HCT116 (cell line): ENCODE measurements at regions not wholly inside any gene's neighbourhood (a gene's known extent, or its start where the extent isn't known, plus 50 kb on each side); places are given as distances from the start of the nearest gene placed in this dataset.

ENCODE experiments used
- ATAC-seq: fragments of 200-7000 bp; cut with Tn5 transposase; 2 replicates; pipeline ENCODE4 v1.9.1; 2020; ENCODE audit warnings: mild to moderate bottlenecking, moderate library complexity
- BruUV-seq: library from RNA; stranded (reverse); fragments of 400-500 nt; replicated peaks from 2 replicates; lab custom pipeline; 2021; lab: Mats Ljungman, UMichigan
- CTCF ChIA-PET: fragments of 300-600 bp; sonication (Branson Sonifier 250); formaldehyde crosslinking; loops from one replicate; lab custom pipeline; 2021; ENCODE audit warnings: antibody characterized with exemption; lab: Charles Lee
- POLR2A ChIA-PET: fragments of 300-600, 350-600 bp; sonication (Branson Sonifier 250); formaldehyde crosslinking; loops from one replicate; lab custom pipeline; 2021; ENCODE audit warnings: antibody characterized with exemption; lab: Charles Lee
- RAD21 ChIA-PET, 2 experiments: fragments of 300-600 bp; sonication (Branson Sonifier 250); formaldehyde crosslinking; loops; one replicate each; lab custom pipeline; 2023; ENCODE audit warnings: low total read pairs in 2 of 2; ENCODE audit not compliant: uncharacterized antibody in 2 of 2, unreplicated experiment in 2 of 2, low non-redundant PET in 1 of 2; lab: Charles Lee
- DNase-seq: peaks from one replicate; pipeline ENCODE4 v3.0.0-alpha.2; 2010; ENCODE audit warnings: low read depth, low spot score
- H2AFZ ChIP-seq: fragments of 200-600 bp; shearing (Covaris generic), sonication (generic); 2 replicates; pipeline ENCODE4 v1.6.1; 2017; ENCODE audit warnings: low read depth, mixed run types, mixed read lengths, antibody characterized with exemption, low read length; ENCODE audit not compliant: poor library complexity, severe bottlenecking
- H3K27ac ChIP-seq: 2 replicates; pipeline ENCODE4 v1.5.1; 2012; ENCODE audit warnings: low read depth, low read length
- H3K27me3 ChIP-seq: fragments of 200-600 bp; sonication (generic); 2 replicates; pipeline ENCODE4 v1.6.1; 2016; ENCODE audit warnings: mixed run types, low read length, mixed read lengths; ENCODE audit not compliant: insufficient read depth
- H3K36me3 ChIP-seq, 2 experiments: fragments of 200-500 bp in 1 of 2; fragments of 200-600 bp in 1 of 2; sonication (Bioruptor generic) in 1 of 2; sonication (generic) in 1 of 2; 2 replicates each; pipeline versions ENCODE4 v1.5.1 to v1.6.1; 2014 to 2016; ENCODE audit warnings: low read length in 2 of 2, inconsistent platforms in 1 of 2, mixed read lengths in 1 of 2, mixed run types in 1 of 2; ENCODE audit not compliant: insufficient read depth in 2 of 2, control insufficient read depth in 1 of 2
- H3K4me1 ChIP-seq, 2 experiments: fragments of 200-600 bp in 1 of 2; sonication (generic) in 1 of 2; 2 replicates each; pipeline versions ENCODE4 v1.5.1 to v1.6.1; 2012 to 2017; ENCODE audit warnings: low read length in 2 of 2, inconsistent platforms in 1 of 2, mild to moderate bottlenecking in 1 of 2, mixed read lengths in 1 of 2, mixed run types in 1 of 2, moderate library complexity in 1 of 2; ENCODE audit not compliant: insufficient read depth in 2 of 2, control insufficient read depth in 1 of 2
- H3K4me2 ChIP-seq: fragments of 200-600 bp; sonication (generic); 2 replicates; pipeline ENCODE4 v1.6.1; 2017; ENCODE audit warnings: mixed run types, low read length, mixed read lengths
- H3K4me3 ChIP-seq, 2 experiments: fragments of 200-600 bp in 1 of 2; sonication (generic) in 1 of 2; replicated peaks in 1 of 2; 2 replicates each; pipeline ENCODE4 v1.5.1; 2011 to 2016; ENCODE audit warnings: low read length in 2 of 2, control low read depth in 1 of 2, low read depth in 1 of 2, mild to moderate bottlenecking in 1 of 2, mixed read lengths in 1 of 2, mixed run types in 1 of 2
- H3K79me2 ChIP-seq: fragments of 200-600 bp; sonication (generic); 2 replicates; pipeline ENCODE4 v1.6.1; 2017; ENCODE audit warnings: mild to moderate bottlenecking, mixed run types, low read length, moderate library complexity, mixed read lengths; ENCODE audit not compliant: insufficient read depth
- H3K9ac ChIP-seq: fragments of 200-600 bp; sonication (generic); 2 replicates; pipeline ENCODE4 v1.6.1; 2016; ENCODE audit warnings: low read length, mixed read lengths
- H3K9me2 ChIP-seq: fragments of 200-600 bp; sonication (generic), shearing (Covaris generic); 2 replicates; pipeline ENCODE4 v1.6.1; 2017; ENCODE audit warnings: mixed run types, mild to moderate bottlenecking, moderate library complexity; ENCODE audit not compliant: insufficient read depth
- H3K9me3 ChIP-seq, 2 experiments: fragments of 200-500 bp in 1 of 2; fragments of 200-600 bp in 1 of 2; sonication (Bioruptor generic) in 1 of 2; sonication (generic) in 1 of 2; 2 replicates each; pipeline ENCODE4 v1.6.1; 2014 to 2017; ENCODE audit warnings: low read length in 2 of 2, mixed read lengths in 2 of 2, inconsistent platforms in 1 of 2, low read depth in 1 of 2, mild to moderate bottlenecking in 1 of 2, mixed run types in 1 of 2, moderate library complexity in 1 of 2; ENCODE audit not compliant: control insufficient read depth in 1 of 2, insufficient read depth in 1 of 2
- H4K20me1 ChIP-seq: fragments of 200-600 bp; sonication (generic), shearing (Covaris generic); 2 replicates; pipeline ENCODE4 v1.6.1; 2017; ENCODE audit warnings: mixed run types, mild to moderate bottlenecking, moderate library complexity; ENCODE audit not compliant: insufficient read depth
- CBX3 ChIP-seq: IDR thresholded peaks from 2 replicates; pipeline ENCODE4 v1.6.1; 2012; ENCODE audit warnings: low read depth
- EGR1 ChIP-seq: IDR thresholded peaks from 2 replicates; pipeline ENCODE4 v1.6.1; 2012; ENCODE audit warnings: low read depth
- ELF1 ChIP-seq: IDR thresholded peaks from 2 replicates; pipeline ENCODE4 v1.6.1; 2012; ENCODE audit warnings: low read depth, borderline replicate concordance
- FOSL1 ChIP-seq: IDR thresholded peaks from 2 replicates; pipeline ENCODE4 v1.6.1; 2012; ENCODE audit warnings: low read depth
- POLR2A ChIP-seq: IDR thresholded peaks from 2 replicates; pipeline ENCODE4 v1.7.0; 2011; ENCODE audit warnings: borderline replicate concordance; ENCODE audit not compliant: insufficient read depth, insufficient read length; ENCODE audit errors: extremely low read depth
- SIN3A ChIP-seq: IDR thresholded peaks from 2 replicates; pipeline ENCODE4 v1.6.1; 2012; ENCODE audit warnings: low read depth
- SP1 ChIP-seq: IDR thresholded peaks from 2 replicates; pipeline ENCODE4 v1.6.1; 2012; ENCODE audit warnings: low read depth
- SRF ChIP-seq: IDR thresholded peaks from 2 replicates; pipeline ENCODE4 v1.6.1; 2012; ENCODE audit warnings: low read depth
- TCF7L2 ChIP-seq: IDR thresholded peaks from 2 replicates; pipeline ENCODE4 v1.7.0; 2011; ENCODE audit warnings: borderline replicate concordance, inconsistent platforms; ENCODE audit not compliant: insufficient read depth, insufficient read length; ENCODE audit errors: extremely low read depth
- YY1 ChIP-seq: IDR thresholded peaks from 2 replicates; pipeline ENCODE4 v1.6.1; 2011; ENCODE audit warnings: low read length, low read depth, moderate library complexity, mild to moderate bottlenecking; ENCODE audit not compliant: insufficient replicate concordance; ENCODE audit errors: extremely low read depth
- ZNF274 ChIP-seq: fragments of 200-500 bp; sonication (Bioruptor generic); IDR thresholded peaks from 2 replicates; pipeline ENCODE4 v1.6.1; 2014; ENCODE audit warnings: mild to moderate bottlenecking, low read depth, low read length, inconsistent platforms
- intact Hi-C: fragments of 100-400 bp; cut with micrococcal nuclease; formaldehyde crosslinking; loops from 2 replicates; pipeline ENCODE4 v1.10.0; 2022
- TF ChIP-seq, protein P1 (sequence below): IDR thresholded peaks from 2 replicates; pipeline ENCODE4 v1.6.1; 2012; ENCODE audit warnings: low read depth
- TF ChIP-seq, protein P2 (sequence below): IDR thresholded peaks from 2 replicates; pipeline ENCODE4 v1.6.1; 2012
- TF ChIP-seq, protein P3 (sequence below), 3 experiments: fragments of 200-600 bp in 1 of 3; sonication (generic) in 1 of 3; IDR thresholded peaks in 2 of 3; conservative IDR thresholded peaks in 1 of 3; 2 replicates each; pipeline ENCODE4 v1.5.1; 2012 to 2017; ENCODE audit warnings: low read depth in 2 of 3, low read length in 2 of 3, antibody characterized with exemption in 1 of 3, borderline replicate concordance in 1 of 3, control low read depth in 1 of 3, mild to moderate bottlenecking in 1 of 3, mixed read lengths in 1 of 3, mixed run types in 1 of 3, moderate library complexity in 1 of 3; ENCODE audit not compliant: insufficient read depth in 1 of 3
- TF ChIP-seq, protein P4 (sequence below): IDR thresholded peaks from 2 replicates; pipeline ENCODE4 v1.6.1; 2011; ENCODE audit warnings: mild to moderate bottlenecking, low read length, moderate library complexity; ENCODE audit not compliant: insufficient replicate concordance; ENCODE audit errors: extremely low read depth
- TF ChIP-seq, protein P5 (sequence below): IDR thresholded peaks from 2 replicates; pipeline ENCODE4 v1.6.1; 2012

DNA sequence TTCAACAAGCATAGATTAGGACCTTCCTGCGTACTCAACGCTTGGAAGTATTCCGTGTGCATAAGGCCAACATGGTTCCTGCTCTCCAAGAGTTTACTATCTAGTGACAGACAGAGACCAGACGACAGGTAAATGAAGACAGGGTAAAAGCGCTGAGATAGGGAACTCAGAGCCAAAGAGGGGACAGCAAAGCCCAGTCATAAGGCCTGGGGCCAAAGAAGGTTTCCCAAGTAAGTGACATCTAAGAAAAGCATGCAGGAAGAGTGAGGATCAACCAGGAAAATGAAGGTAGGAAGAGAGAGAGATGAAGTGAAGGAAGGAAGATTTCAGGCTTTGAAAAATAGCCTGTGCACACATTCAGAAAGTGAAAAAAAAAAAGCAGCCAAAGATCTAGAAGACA lies 76.9 kb upstream of the CDH20 start:
- Histone ChIP-seq H3K4me1 (no peaks in the 10 kb centered on the region), H3K4me2 (no peak overlapping the region), H3K4me3 (no peak overlapping the region), H3K9me3 (no peaks in the 10 kb centered on the region), H3K36me3 (no peaks in the 10 kb centered on the region)
- no peak for ATAC-seq
- CTCF ChIA-PET, result no interaction called here
- TF ChIP-seq, protein P1, sequence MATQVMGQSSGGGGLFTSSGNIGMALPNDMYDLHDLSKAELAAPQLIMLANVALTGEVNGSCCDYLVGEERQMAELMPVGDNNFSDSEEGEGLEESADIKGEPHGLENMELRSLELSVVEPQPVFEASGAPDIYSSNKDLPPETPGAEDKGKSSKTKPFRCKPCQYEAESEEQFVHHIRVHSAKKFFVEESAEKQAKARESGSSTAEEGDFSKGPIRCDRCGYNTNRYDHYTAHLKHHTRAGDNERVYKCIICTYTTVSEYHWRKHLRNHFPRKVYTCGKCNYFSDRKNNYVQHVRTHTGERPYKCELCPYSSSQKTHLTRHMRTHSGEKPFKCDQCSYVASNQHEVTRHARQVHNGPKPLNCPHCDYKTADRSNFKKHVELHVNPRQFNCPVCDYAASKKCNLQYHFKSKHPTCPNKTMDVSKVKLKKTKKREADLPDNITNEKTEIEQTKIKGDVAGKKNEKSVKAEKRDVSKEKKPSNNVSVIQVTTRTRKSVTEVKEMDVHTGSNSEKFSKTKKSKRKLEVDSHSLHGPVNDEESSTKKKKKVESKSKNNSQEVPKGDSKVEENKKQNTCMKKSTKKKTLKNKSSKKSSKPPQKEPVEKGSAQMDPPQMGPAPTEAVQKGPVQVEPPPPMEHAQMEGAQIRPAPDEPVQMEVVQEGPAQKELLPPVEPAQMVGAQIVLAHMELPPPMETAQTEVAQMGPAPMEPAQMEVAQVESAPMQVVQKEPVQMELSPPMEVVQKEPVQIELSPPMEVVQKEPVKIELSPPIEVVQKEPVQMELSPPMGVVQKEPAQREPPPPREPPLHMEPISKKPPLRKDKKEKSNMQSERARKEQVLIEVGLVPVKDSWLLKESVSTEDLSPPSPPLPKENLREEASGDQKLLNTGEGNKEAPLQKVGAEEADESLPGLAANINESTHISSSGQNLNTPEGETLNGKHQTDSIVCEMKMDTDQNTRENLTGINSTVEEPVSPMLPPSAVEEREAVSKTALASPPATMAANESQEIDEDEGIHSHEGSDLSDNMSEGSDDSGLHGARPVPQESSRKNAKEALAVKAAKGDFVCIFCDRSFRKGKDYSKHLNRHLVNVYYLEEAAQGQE, result no peak
- no peak for TF ChIP-seq TCF7L2
- TF ChIP-seq SRF, result no peak
- TF ChIP-seq CBX3, result no peak
- no peak for TF ChIP-seq EGR1
- no peak for TF ChIP-seq SIN3A
- TF ChIP-seq, protein P2, sequence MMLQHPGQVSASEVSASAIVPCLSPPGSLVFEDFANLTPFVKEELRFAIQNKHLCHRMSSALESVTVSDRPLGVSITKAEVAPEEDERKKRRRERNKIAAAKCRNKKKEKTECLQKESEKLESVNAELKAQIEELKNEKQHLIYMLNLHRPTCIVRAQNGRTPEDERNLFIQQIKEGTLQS, result no peak
- no peak for TF ChIP-seq FOSL1
- TF ChIP-seq, protein P3, sequence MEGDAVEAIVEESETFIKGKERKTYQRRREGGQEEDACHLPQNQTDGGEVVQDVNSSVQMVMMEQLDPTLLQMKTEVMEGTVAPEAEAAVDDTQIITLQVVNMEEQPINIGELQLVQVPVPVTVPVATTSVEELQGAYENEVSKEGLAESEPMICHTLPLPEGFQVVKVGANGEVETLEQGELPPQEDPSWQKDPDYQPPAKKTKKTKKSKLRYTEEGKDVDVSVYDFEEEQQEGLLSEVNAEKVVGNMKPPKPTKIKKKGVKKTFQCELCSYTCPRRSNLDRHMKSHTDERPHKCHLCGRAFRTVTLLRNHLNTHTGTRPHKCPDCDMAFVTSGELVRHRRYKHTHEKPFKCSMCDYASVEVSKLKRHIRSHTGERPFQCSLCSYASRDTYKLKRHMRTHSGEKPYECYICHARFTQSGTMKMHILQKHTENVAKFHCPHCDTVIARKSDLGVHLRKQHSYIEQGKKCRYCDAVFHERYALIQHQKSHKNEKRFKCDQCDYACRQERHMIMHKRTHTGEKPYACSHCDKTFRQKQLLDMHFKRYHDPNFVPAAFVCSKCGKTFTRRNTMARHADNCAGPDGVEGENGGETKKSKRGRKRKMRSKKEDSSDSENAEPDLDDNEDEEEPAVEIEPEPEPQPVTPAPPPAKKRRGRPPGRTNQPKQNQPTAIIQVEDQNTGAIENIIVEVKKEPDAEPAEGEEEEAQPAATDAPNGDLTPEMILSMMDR (IDR thresholded peaks at IDR 0.05 in 2 of 3, conservative IDR thresholded peaks at IDR 0.05 in 1 of 3; ENCODE audit: borderline replicate concordance in 1 of 3, insufficient read depth in 1 of 3, low read depth in 2 of 3, low read length in 2 of 3), result no peak
- TF ChIP-seq YY1, result no peak
- TF ChIP-seq, protein P4, sequence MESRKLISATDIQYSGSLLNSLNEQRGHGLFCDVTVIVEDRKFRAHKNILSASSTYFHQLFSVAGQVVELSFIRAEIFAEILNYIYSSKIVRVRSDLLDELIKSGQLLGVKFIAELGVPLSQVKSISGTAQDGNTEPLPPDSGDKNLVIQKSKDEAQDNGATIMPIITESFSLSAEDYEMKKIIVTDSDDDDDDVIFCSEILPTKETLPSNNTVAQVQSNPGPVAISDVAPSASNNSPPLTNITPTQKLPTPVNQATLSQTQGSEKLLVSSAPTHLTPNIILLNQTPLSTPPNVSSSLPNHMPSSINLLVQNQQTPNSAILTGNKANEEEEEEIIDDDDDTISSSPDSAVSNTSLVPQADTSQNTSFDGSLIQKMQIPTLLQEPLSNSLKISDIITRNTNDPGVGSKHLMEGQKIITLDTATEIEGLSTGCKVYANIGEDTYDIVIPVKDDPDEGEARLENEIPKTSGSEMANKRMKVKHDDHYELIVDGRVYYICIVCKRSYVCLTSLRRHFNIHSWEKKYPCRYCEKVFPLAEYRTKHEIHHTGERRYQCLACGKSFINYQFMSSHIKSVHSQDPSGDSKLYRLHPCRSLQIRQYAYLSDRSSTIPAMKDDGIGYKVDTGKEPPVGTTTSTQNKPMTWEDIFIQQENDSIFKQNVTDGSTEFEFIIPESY, result no peak
- no peak for TF ChIP-seq ELF1
- TF ChIP-seq ZNF274, result no peak
- no peak for TF ChIP-seq SP1
- no peak for TF ChIP-seq POLR2A
- TF ChIP-seq, protein P5, sequence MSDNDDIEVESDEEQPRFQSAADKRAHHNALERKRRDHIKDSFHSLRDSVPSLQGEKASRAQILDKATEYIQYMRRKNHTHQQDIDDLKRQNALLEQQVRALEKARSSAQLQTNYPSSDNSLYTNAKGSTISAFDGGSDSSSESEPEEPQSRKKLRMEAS, result no peak
- TF ChIP-seq, all 23 proteins: peak for 0
- H3K9ac ChIP-seq, result no peak overlapping the region
- H3K27ac ChIP-seq, result no peak overlapping the region
- no peak overlapping the region for H2AFZ ChIP-seq
- no peaks in the 10 kb centered on the region for H3K79me2 ChIP-seq
- peaks cover 14% of the 10 kb centered on the region; the same call in 1 of the 2 replicates for H3K27me3 ChIP-seq
- no TSS peak for BruUV-seq
- no peak for DNase-seq
- no peaks in the 10 kb centered on the region for H4K20me1 ChIP-seq
- no peaks in the 10 kb centered on the region for H3K9me2 ChIP-seq
- POLR2A ChIA-PET, result no interaction called here
- intact Hi-C loops, result no loop called here
- RAD21 ChIA-PET, result no interaction called here
